PC-3 (cell line): ENCODE measurements at regions not wholly inside any gene's neighbourhood (a gene's known extent, or its start where the extent isn't known, plus 50 kb on each side); places are given as distances from the start of the nearest gene placed in this dataset.

Experiments used
- EZH2 ChIP-seq: fragments of 300-600 bp; sonication (generic); IDR thresholded peaks from one replicate; pipeline ENCODE4 v1.6.1; 2017; ENCODE audit warnings: antibody characterized with exemption, mild to moderate bottlenecking, low read length; ENCODE audit not compliant: unreplicated experiment
- EZH2phosphoT487 ChIP-seq: fragments of 300-600 bp; sonication (generic); IDR thresholded peaks from 2 replicates; pipeline ENCODE4 v1.6.1; 2018; ENCODE audit warnings: mild to moderate bottlenecking, antibody characterized with exemption, low read length, borderline replicate concordance
- TF ChIP-seq, protein P1 (sequence below): fragments of 300-600 bp; sonication (generic); conservative IDR thresholded peaks from 2 replicates; pipeline ENCODE4 v1.5.1; 2017; ENCODE audit warnings: antibody characterized with exemption, low read depth, mild to moderate bottlenecking, low read length

GRCh38 chr16:85527042-85527766, 85.9 kb upstream of the GSE1 start:
- TF ChIP-seq, protein P1, sequence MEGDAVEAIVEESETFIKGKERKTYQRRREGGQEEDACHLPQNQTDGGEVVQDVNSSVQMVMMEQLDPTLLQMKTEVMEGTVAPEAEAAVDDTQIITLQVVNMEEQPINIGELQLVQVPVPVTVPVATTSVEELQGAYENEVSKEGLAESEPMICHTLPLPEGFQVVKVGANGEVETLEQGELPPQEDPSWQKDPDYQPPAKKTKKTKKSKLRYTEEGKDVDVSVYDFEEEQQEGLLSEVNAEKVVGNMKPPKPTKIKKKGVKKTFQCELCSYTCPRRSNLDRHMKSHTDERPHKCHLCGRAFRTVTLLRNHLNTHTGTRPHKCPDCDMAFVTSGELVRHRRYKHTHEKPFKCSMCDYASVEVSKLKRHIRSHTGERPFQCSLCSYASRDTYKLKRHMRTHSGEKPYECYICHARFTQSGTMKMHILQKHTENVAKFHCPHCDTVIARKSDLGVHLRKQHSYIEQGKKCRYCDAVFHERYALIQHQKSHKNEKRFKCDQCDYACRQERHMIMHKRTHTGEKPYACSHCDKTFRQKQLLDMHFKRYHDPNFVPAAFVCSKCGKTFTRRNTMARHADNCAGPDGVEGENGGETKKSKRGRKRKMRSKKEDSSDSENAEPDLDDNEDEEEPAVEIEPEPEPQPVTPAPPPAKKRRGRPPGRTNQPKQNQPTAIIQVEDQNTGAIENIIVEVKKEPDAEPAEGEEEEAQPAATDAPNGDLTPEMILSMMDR = no peak
- TF ChIP-seq EZH2 (no peak), EZH2phosphoT487 (no peak)
